Esophagus muscularis mucosa (tissue), 4 donors: ENCODE measurements at regions not wholly inside any gene's neighbourhood (a gene's known extent, or its start where the extent isn't known, plus 50 kb on each side); places are given as distances from the start of the nearest gene placed in this dataset.

ENCODE experiments used
- DNase-seq: peaks from one replicate; pipeline ENCODE4 v3.0.0-alpha.2; 2017; ENCODE audit errors: extremely low spot score
- H3K27ac ChIP-seq, 4 donors: fragments of 200-600 bp; sonication (generic); replicated peaks in 1 of 4; 1 replicate in 3 of 4; 2 replicates in 1 of 4; pipeline ENCODE4 v1.5.1; 2016 to 2019; ENCODE audit warnings: mild to moderate bottlenecking in 1 of 4
- H3K27me3 ChIP-seq, 4 donors: fragments of 200-600 bp; sonication (generic); one replicate each; pipeline versions ENCODE4 v1.5.1 to v1.6.0; 2016 to 2019
- H3K36me3 ChIP-seq, 4 donors: fragments of 200-600 bp; sonication (generic); one replicate each; pipeline ENCODE4 v1.5.1; 2016 to 2019
- H3K4me1 ChIP-seq, 4 donors: fragments of 200-600 bp; sonication (generic); one replicate each; pipeline ENCODE4 v1.5.1; 2016 to 2019
- H3K4me3 ChIP-seq, 4 donors: fragments of 200-600 bp; sonication (generic); 1 replicate in 2 of 4; 2 replicates in 2 of 4; pipeline ENCODE4 v1.5.1; 2016 to 2019; ENCODE audit warnings: mild to moderate bottlenecking in 4 of 4, moderate library complexity in 1 of 4
- H3K9me3 ChIP-seq, 4 donors: fragments of 200-600 bp; sonication (generic); 1 replicate in 3 of 4; 2 replicates in 1 of 4; pipeline ENCODE4 v1.5.1; 2016 to 2019
- CTCF ChIP-seq, 3 experiments: fragments of 200-600 bp in 2 of 3; fragments of 450-650 bp in 1 of 3; sonication (generic) in 2 of 3; IDR thresholded peaks; one replicate each; pipeline ENCODE4 v1.5.1; 2017 to 2019; ENCODE audit warnings: antibody characterized with exemption in 3 of 3, mild to moderate bottlenecking in 2 of 3, moderate library complexity in 1 of 3
- EP300 ChIP-seq: sonication (generic); formaldehyde crosslinking; IDR thresholded peaks from one replicate; pipeline ENCODE4 v1.6.1; 2017; ENCODE audit warnings: antibody characterized with exemption
- POLR2A ChIP-seq: fragments of 450-650 bp; IDR thresholded peaks from one replicate; pipeline ENCODE4 v1.6.1; 2017; ENCODE audit warnings: antibody characterized with exemption, moderate library complexity, mild to moderate bottlenecking, low read depth
- POLR2AphosphoS5 ChIP-seq, 2 donors: sonication (generic); formaldehyde crosslinking; IDR thresholded peaks; one replicate each; pipeline ENCODE4 v1.6.1; 2017; ENCODE audit warnings: antibody characterized with exemption in 2 of 2
- WGBS: methylation state at CpG from one replicate; pipeline ENCODE4 v1.1.5; 2018; 5-methylcytosine and 5-hydroxymethylcytosine counted together
- intact Hi-C: fragments of 100-400 bp; cut with DNase I; formaldehyde crosslinking; loops from one replicate; pipeline ENCODE4 v1.15.1; 2023

GRCh38 chr11:38683484-38683883 lies 2085.4 kb upstream of the RAG2 start:
- Histone ChIP-seq H3K4me3 (no peak overlapping the region), H3K27ac (no peak overlapping the region), H3K9me3 (no peaks in the 10 kb centered on the region), H3K36me3 (no peaks in the 10 kb centered on the region), H3K27me3 (no peaks in the 10 kb centered on the region), H3K4me1 (no peaks in the 10 kb centered on the region)
- WGBS, result 97% methylated on average over 2 of the region's 2 CpGs
- no peak for DNase-seq
- intact Hi-C loops, result no loop called here
- TF ChIP-seq CTCF (IDR thresholded peaks at IDR 0.05) (no peak), POLR2A (no peak), POLR2AphosphoS5 (IDR thresholded peaks at IDR 0.05) (no peak), EP300 (no peak)

GRCh38 chr11:38680746-38681145 lies 2082.7 kb upstream of the RAG2 start:
- Histone ChIP-seq H3K4me1 (no peaks in the 10 kb centered on the region), H3K27me3 (no peaks in the 10 kb centered on the region), H3K4me3 (no peak overlapping the region), H3K27ac (no peak overlapping the region), H3K9me3 (no peaks in the 10 kb centered on the region), H3K36me3 (no peaks in the 10 kb centered on the region)
- no peak for DNase-seq
- TF ChIP-seq CTCF (IDR thresholded peaks at IDR 0.05) (no peak), POLR2A (no peak), POLR2AphosphoS5 (IDR thresholded peaks at IDR 0.05) (no peak), EP300 (no peak)
- WGBS, result 66% methylated on average over 2 of the region's 2 CpGs
- intact Hi-C loops, result no loop called here

GRCh38 chr11:38680166-38680565 lies 2082.1 kb upstream of the RAG2 start:
- Histone ChIP-seq H3K27me3 (no peaks in the 10 kb centered on the region), H3K9me3 (no peaks in the 10 kb centered on the region), H3K4me1 (no peaks in the 10 kb centered on the region), H3K27ac (no peak overlapping the region), H3K36me3 (no peaks in the 10 kb centered on the region), H3K4me3 (no peak overlapping the region)
- TF ChIP-seq POLR2AphosphoS5 (IDR thresholded peaks at IDR 0.05), result no peak
- TF ChIP-seq POLR2A, result no peak
- TF ChIP-seq CTCF (IDR thresholded peaks at IDR 0.05), result no peak
- TF ChIP-seq EP300, result no peak
- intact Hi-C loops, result no loop called here
- no peak for DNase-seq
- WGBS, result 85% methylated on average over 2 of the region's 2 CpGs

GRCh38 chr11:38672445-38672844 lies 2074.4 kb upstream of the RAG2 start:
- no peaks in the 10 kb centered on the region for H3K36me3 ChIP-seq
- TF ChIP-seq CTCF (IDR thresholded peaks at IDR 0.05), result no peak
- no peak for TF ChIP-seq POLR2AphosphoS5 (IDR thresholded peaks at IDR 0.05)
- no peak for TF ChIP-seq POLR2A
- no peak for TF ChIP-seq EP300
- no peaks in the 10 kb centered on the region for H3K27me3 ChIP-seq
- H3K27ac ChIP-seq, result no peak overlapping the region
- H3K4me3 ChIP-seq, result no peak overlapping the region
- no peak for DNase-seq
- no peaks in the 10 kb centered on the region for H3K4me1 ChIP-seq
- H3K9me3 ChIP-seq, result no peaks in the 10 kb centered on the region
- intact Hi-C loops, result no loop called here

GRCh38 chr11:38667359-38667758 lies 2069.3 kb upstream of the RAG2 start:
- Histone ChIP-seq H3K27ac (no peak overlapping the region), H3K36me3 (no peaks in the 10 kb centered on the region), H3K4me3 (no peak overlapping the region), H3K27me3 (no peaks in the 10 kb centered on the region), H3K9me3 (no peaks in the 10 kb centered on the region), H3K4me1 (no peaks in the 10 kb centered on the region)
- 91% methylated on average over 7 of the region's 10 CpGs for WGBS
- intact Hi-C loops, result no loop called here
- TF ChIP-seq EP300 (no peak), POLR2A (no peak), CTCF (IDR thresholded peaks at IDR 0.05) (no peak), POLR2AphosphoS5 (IDR thresholded peaks at IDR 0.05) (no peak)
- DNase-seq, result no peak
